Kidney tubule cell (primary cell): ENCODE measurements at regions not wholly inside any gene's neighbourhood (a gene's known extent, or its start where the extent isn't known, plus 50 kb on each side); places are given as distances from the start of the nearest gene placed in this dataset.

Experiments used
- DNase-seq: peaks from one replicate; pipeline ENCODE4 v3.0.0-alpha.2; 2018; ENCODE audit warnings: low spot score

- DNase-seq, result no peak
Observed at GRCh38 chr15:46315434-46315833, 680.6 kb downstream of the SQOR start.

GRCh38 chr15:46316024-46316423 lies 681.2 kb downstream of the SQOR start:
- DNase-seq, result no peak

GRCh38 chr15:46317029-46317428 lies 682.2 kb downstream of the SQOR start:
- DNase-seq, result no peak

GRCh38 chr15:46322753-46323152 lies 687.9 kb downstream of the SQOR start:
- no peak for DNase-seq

- DNase-seq, result no peak
Observed at GRCh38 chr15:46326173-46326572, 691.3 kb downstream of the SQOR start.

GRCh38 chr15:46328821-46329220 lies 694.0 kb downstream of the SQOR start:
- DNase-seq, result no peak

GRCh38 chr15:46329876-46330275 lies 695.0 kb downstream of the SQOR start:
- DNase-seq, result no peak

GRCh38 chr15:46331546-46331945 lies 696.7 kb downstream of the SQOR start:
- DNase-seq, result no peak

- peak; percentile 77 for DNase-seq
Observed at GRCh38 chr15:46343196-46343935, 708.5 kb downstream of the SQOR start.

GRCh38 chr15:46344115-46344724 lies 709.4 kb downstream of the SQOR start:
- DNase-seq, result peak; percentile 95

- peak; percentile 90 for DNase-seq
Observed at GRCh38 chr15:46344915-46345314, 710.1 kb downstream of the SQOR start.

GRCh38 chr15:46354443-46354842 lies 719.6 kb downstream of the SQOR start:
- no peak for DNase-seq

GRCh38 chr15:46365572-46365971 lies 730.7 kb downstream of the SQOR start:
- DNase-seq, result peak; percentile 13

GRCh38 chr15:46366360-46367007 lies 731.7 kb downstream of the SQOR start:
- DNase-seq, result no peak

GRCh38 chr15:46383978-46384377 lies 749.1 kb downstream of the SQOR start:
- DNase-seq, result no peak

- DNase-seq, result peak; percentile 57
Observed at GRCh38 chr15:46386356-46386755, 751.5 kb downstream of the SQOR start.

- no peak for DNase-seq
Observed at GRCh38 chr15:46389739-46390138, 754.9 kb downstream of the SQOR start.

GRCh38 chr15:46394463-46394862 lies 759.6 kb downstream of the SQOR start:
- DNase-seq, result no peak

GRCh38 chr15:46408312-46408711 lies 773.5 kb downstream of the SQOR start:
- DNase-seq, result no peak

- no peak for DNase-seq
Observed at GRCh38 chr15:46409841-46410301, 775.0 kb downstream of the SQOR start.

- DNase-seq, result no peak
Observed at GRCh38 chr15:46410705-46411104, 775.9 kb downstream of the SQOR start.

GRCh38 chr15:46411900-46412299 lies 777.1 kb downstream of the SQOR start:
- DNase-seq, result no peak

- peak; percentile 75 for DNase-seq
Observed at GRCh38 chr15:46413799-46414198, 779.0 kb downstream of the SQOR start.
